Neuronal stem cell (in vitro differentiated cells): ENCODE measurements at regions not wholly inside any gene's neighbourhood (a gene's known extent, or its start where the extent isn't known, plus 50 kb on each side); places are given as distances from the start of the nearest gene placed in this dataset.

Experiments
- DNase-seq: peaks from one replicate; pipeline ENCODE4 v3.0.0-alpha.2; 2013; ENCODE audit warnings: low spot score
- H2AFZ ChIP-seq: one replicate; pipeline ENCODE4 v1.6.1; 2013; ENCODE audit warnings: mild to moderate bottlenecking, low read length, inconsistent platforms
- H2AK5ac ChIP-seq: 2 replicates; pipeline ENCODE4 v1.6.1; 2013; ENCODE audit warnings: low read depth, mild to moderate bottlenecking, inconsistent platforms, low read length, moderate library complexity, mixed read lengths
- H2BK120ac ChIP-seq: 2 replicates; pipeline ENCODE4 v1.6.1; 2013; ENCODE audit warnings: low read depth, mild to moderate bottlenecking, inconsistent platforms, low read length, moderate library complexity, mixed read lengths
- H2BK12ac ChIP-seq: one replicate; pipeline ENCODE4 v1.6.1; 2013; ENCODE audit warnings: low read length, inconsistent platforms
- H2BK15ac ChIP-seq: 2 replicates; pipeline ENCODE4 v1.6.1; 2013; ENCODE audit warnings: mild to moderate bottlenecking, low read length, inconsistent platforms, mixed read lengths
- H2BK5ac ChIP-seq: one replicate; pipeline ENCODE4 v1.6.1; 2013; ENCODE audit warnings: inconsistent platforms, mild to moderate bottlenecking, low read length, moderate library complexity
- H3K14ac ChIP-seq: one replicate; pipeline ENCODE4 v1.6.1; 2013; ENCODE audit warnings: low read length, inconsistent platforms
- H3K18ac ChIP-seq: 2 replicates; pipeline ENCODE4 v1.6.1; 2013; ENCODE audit warnings: low read length, inconsistent platforms
- H3K23ac ChIP-seq: 2 replicates; pipeline ENCODE4 v1.6.1; 2013; ENCODE audit warnings: low read depth, mild to moderate bottlenecking, mixed read lengths, low read length, inconsistent platforms; ENCODE audit not compliant: poor library complexity
- H3K27ac ChIP-seq: replicated peaks from 3 replicates; pipeline ENCODE4 v1.5.1; 2013; ENCODE audit warnings: low read length, inconsistent platforms
- H3K27me3 ChIP-seq, 3 experiments: 2 replicates each; pipeline ENCODE4 v1.6.1; 2013; ENCODE audit warnings: low read length in 3 of 3, mild to moderate bottlenecking in 2 of 3, inconsistent platforms in 1 of 3, low read depth in 1 of 3, mixed read lengths in 1 of 3, moderate library complexity in 1 of 3; ENCODE audit not compliant: control insufficient read depth in 3 of 3, insufficient read depth in 3 of 3
- H3K36me3 ChIP-seq, 2 donors: replicated peaks in 1 of 2; 2 replicates each; pipeline ENCODE4 v1.6.1; 2013; ENCODE audit warnings: low read length in 2 of 2; ENCODE audit not compliant: control insufficient read depth in 2 of 2, insufficient read depth in 2 of 2
- H3K4ac ChIP-seq: 2 replicates; pipeline ENCODE4 v1.6.1; 2013; ENCODE audit warnings: inconsistent platforms, mild to moderate bottlenecking, low read length, moderate library complexity
- H3K4me1 ChIP-seq, 2 donors: 1 replicate in 1 of 2; 2 replicates in 1 of 2; pipeline ENCODE4 v1.6.1; 2013; ENCODE audit warnings: low read length in 2 of 2, low read depth in 1 of 2; ENCODE audit not compliant: control insufficient read depth in 2 of 2, insufficient read depth in 1 of 2
- H3K4me2 ChIP-seq: one replicate; pipeline ENCODE4 v1.6.1; 2013; ENCODE audit warnings: mild to moderate bottlenecking, low read length, inconsistent platforms; ENCODE audit not compliant: insufficient read depth, poor library complexity, severe bottlenecking
- H3K4me3 ChIP-seq, 2 donors: 2 replicates each; pipeline ENCODE4 v1.5.1; 2013; ENCODE audit warnings: low read length in 2 of 2, mild to moderate bottlenecking in 2 of 2, inconsistent platforms in 1 of 2, moderate library complexity in 1 of 2
- H3K79me1 ChIP-seq: one replicate; pipeline ENCODE4 v1.6.1; 2013; ENCODE audit warnings: low read depth, mild to moderate bottlenecking, inconsistent platforms, low read length, moderate library complexity
- H3K9ac ChIP-seq: one replicate; pipeline ENCODE4 v1.6.1; 2013; ENCODE audit warnings: mild to moderate bottlenecking, low read depth, low read length, inconsistent platforms; ENCODE audit not compliant: poor library complexity
- H3K9me3 ChIP-seq, 2 donors: replicated peaks in 1 of 2; 2 replicates each; pipeline versions ENCODE3 to v1.6.1; 2013; ENCODE audit warnings: low read length in 2 of 2, mild to moderate bottlenecking in 2 of 2, inconsistent platforms in 1 of 2, low read depth in 1 of 2, mixed read lengths in 1 of 2, moderate library complexity in 1 of 2; ENCODE audit not compliant: control insufficient read depth in 2 of 2, insufficient read depth in 1 of 2
- H4K8ac ChIP-seq: one replicate; pipeline ENCODE4 v1.6.1; 2013; ENCODE audit warnings: low read depth, mild to moderate bottlenecking, inconsistent platforms, low read length, moderate library complexity
- H4K91ac ChIP-seq: one replicate; pipeline ENCODE4 v1.6.1; 2013; ENCODE audit warnings: low read length, low read depth, mild to moderate bottlenecking, inconsistent platforms; ENCODE audit not compliant: poor library complexity
- WGBS, 2 donors: extraction: QIAGEN DNeasy Blood & Tissue Kit; methylation state at CpG; one replicate each; pipeline ENCODE4 v1.1.7; 2013; ENCODE audit warnings: missing lambda C conversion rate in 2 of 2, mixed read lengths in 1 of 2; ENCODE audit not compliant: insufficient read length in 2 of 2, insufficient replicate concordance in 1 of 2; ENCODE audit errors: extremely low coverage in 2 of 2; 5-methylcytosine and 5-hydroxymethylcytosine counted together

- peaks cover 0 to 2% of the 10 kb centered on the region in 2 donors for H3K4me1 ChIP-seq
- no peaks in the 10 kb centered on the region for H3K79me1 ChIP-seq
- no peak overlapping the region for H3K23ac ChIP-seq
- no peak overlapping the region for H2BK15ac ChIP-seq
- no peak overlapping the region for H3K4ac ChIP-seq
- no peaks in the 10 kb centered on the region for H3K36me3 ChIP-seq
- H3K4me2 ChIP-seq: no peak overlapping the region
- H3K9ac ChIP-seq: no peak overlapping the region
- no peaks in the 10 kb centered on the region for H3K9me3 ChIP-seq
- H3K14ac ChIP-seq: no peak overlapping the region
- no CpG with 5 or more reads among the region's 1 CpG for WGBS, 2 donors
- H2BK120ac ChIP-seq: no peak overlapping the region
- H3K27ac ChIP-seq: no peak overlapping the region
- H3K27me3 ChIP-seq: no peaks in the 10 kb centered on the region
- no peak overlapping the region for H3K4me3 ChIP-seq
- no peak overlapping the region for H2AK5ac ChIP-seq
- H4K91ac ChIP-seq: no peak overlapping the region
- no peak overlapping the region for H2BK5ac ChIP-seq
- no peak overlapping the region for H4K8ac ChIP-seq
- no peak for DNase-seq
- no peak overlapping the region for H3K18ac ChIP-seq
- no peak overlapping the region for H2AFZ ChIP-seq
- H2BK12ac ChIP-seq: no peak overlapping the region
These were observed 195.3 kb upstream of the TCF21 start for GRCh38 chr6:133693565-133693964.

DNA sequence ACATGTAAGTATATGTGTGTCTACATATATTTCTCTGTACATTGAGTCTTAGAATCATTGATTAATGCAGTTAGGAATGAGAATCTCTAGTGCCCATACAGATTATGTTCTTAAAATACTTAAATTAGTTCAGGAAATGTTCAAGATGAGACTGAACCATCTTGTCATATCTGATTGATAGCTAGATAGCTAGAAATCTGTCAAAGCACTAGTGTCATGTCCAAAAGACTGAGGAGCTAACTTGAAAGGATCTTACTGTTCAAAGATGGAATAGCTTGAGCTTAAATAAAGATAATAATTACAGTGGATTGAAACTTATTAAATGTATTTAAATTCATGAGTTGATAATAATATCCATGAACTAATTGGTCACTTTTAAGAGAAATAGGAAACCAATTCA lies 191.7 kb upstream of the TCF21 start:
- Histone ChIP-seq H3K4me2 (no peak overlapping the region), H3K79me1 (no peaks in the 10 kb centered on the region), H2AK5ac (no peak overlapping the region), H3K9ac (no peak overlapping the region), H2BK120ac (no peak overlapping the region), H3K9me3 (no peaks in the 10 kb centered on the region), H3K14ac (no peak overlapping the region), H2BK15ac (no peak overlapping the region), H3K27me3 (no peaks in the 10 kb centered on the region), H3K23ac (no peak overlapping the region), H4K8ac (no peak overlapping the region), H2AFZ (no peak overlapping the region), H3K36me3 (no peaks in the 10 kb centered on the region), H3K4ac (no peak overlapping the region), H2BK12ac (no peak overlapping the region), H3K4me1 (peaks cover 0 to 3% of the 10 kb centered on the region in 2 donors), H3K27ac (no peak overlapping the region), H3K18ac (no peak overlapping the region), H3K4me3 (no peak overlapping the region), H2BK5ac (no peak overlapping the region), H4K91ac (no peak overlapping the region)
- no peak for DNase-seq

GRCh38 chr6:133697666-133698065 lies 191.2 kb upstream of the TCF21 start:
- H3K4ac ChIP-seq: no peak overlapping the region
- H3K4me3 ChIP-seq: no peak overlapping the region
- H2BK5ac ChIP-seq: no peak overlapping the region
- peaks cover 0 to 3% of the 10 kb centered on the region in 2 donors for H3K4me1 ChIP-seq
- no peak overlapping the region for H3K14ac ChIP-seq
- H3K79me1 ChIP-seq: no peaks in the 10 kb centered on the region
- no peak overlapping the region for H3K18ac ChIP-seq
- H3K36me3 ChIP-seq: no peaks in the 10 kb centered on the region
- WGBS, 2 donors: no CpG with 5 or more reads among the region's 1 CpG
- no peaks in the 10 kb centered on the region for H3K27me3 ChIP-seq
- no peaks in the 10 kb centered on the region for H3K9me3 ChIP-seq
- no peak overlapping the region for H4K8ac ChIP-seq
- H3K23ac ChIP-seq: no peak overlapping the region
- no peak overlapping the region for H2BK15ac ChIP-seq
- H4K91ac ChIP-seq: no peak overlapping the region
- no peak overlapping the region for H2AK5ac ChIP-seq
- H3K4me2 ChIP-seq: no peak overlapping the region
- H2BK12ac ChIP-seq: no peak overlapping the region
- H2AFZ ChIP-seq: no peak overlapping the region
- DNase-seq: no peak
- no peak overlapping the region for H3K9ac ChIP-seq
- H2BK120ac ChIP-seq: no peak overlapping the region
- H3K27ac ChIP-seq: no peak overlapping the region

DNA sequence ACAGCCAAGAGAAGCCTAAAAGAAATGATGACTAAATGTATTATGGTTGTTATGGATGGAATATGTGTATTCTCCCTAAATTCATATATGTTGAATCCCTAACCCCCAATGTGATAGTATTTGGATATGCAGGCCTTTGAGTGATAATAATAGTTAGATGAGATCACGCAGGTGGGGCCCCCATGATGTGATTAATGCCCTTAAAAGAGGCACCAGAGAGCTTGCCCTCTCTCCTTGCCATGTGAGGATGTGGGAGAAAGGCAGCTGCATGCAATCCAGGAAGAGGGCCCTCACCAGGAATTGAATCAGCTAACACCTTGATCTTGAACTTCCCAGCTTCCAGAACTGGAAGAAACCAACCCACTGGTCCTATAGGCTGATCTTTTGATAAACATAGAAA lies 190.6 kb upstream of the TCF21 start:
- Histone ChIP-seq H2AK5ac (no peak overlapping the region), H4K91ac (no peak overlapping the region), H3K27ac (no peak overlapping the region), H3K9ac (no peak overlapping the region), H2BK12ac (no peak overlapping the region), H3K4me3 (no peak overlapping the region), H3K4me1 (peaks cover 0 to 3% of the 10 kb centered on the region in 2 donors), H2BK5ac (no peak overlapping the region), H3K27me3 (no peaks in the 10 kb centered on the region), H2AFZ (no peak overlapping the region), H3K4ac (no peak overlapping the region), H3K23ac (no peak overlapping the region), H3K79me1 (no peaks in the 10 kb centered on the region), H3K4me2 (no peak overlapping the region), H3K9me3 (no peaks in the 10 kb centered on the region), H2BK15ac (no peak overlapping the region), H3K36me3 (no peaks in the 10 kb centered on the region), H4K8ac (no peak overlapping the region), H2BK120ac (no peak overlapping the region), H3K14ac (no peak overlapping the region), H3K18ac (no peak overlapping the region)
- no peak for DNase-seq
- no CpG with 5 or more reads among the region's 1 CpG for WGBS, 2 donors
